Hypothalamus (tissue), 51 donors: ENCODE measurements at regions not wholly inside any gene's neighbourhood (a gene's known extent, or its start where the extent isn't known, plus 50 kb on each side); places are given as distances from the start of the nearest gene placed in this dataset.

Source experiments
- DNase-seq, 51 donors: peaks; one replicate each; lab custom pipeline; 2025; lab: John Stamatoyannopoulos, UW

- DNase-seq, result no peak
Measured at GRCh38 chr6:147752689-147753403, 244.4 kb downstream of the SAMD5 start.

DNA sequence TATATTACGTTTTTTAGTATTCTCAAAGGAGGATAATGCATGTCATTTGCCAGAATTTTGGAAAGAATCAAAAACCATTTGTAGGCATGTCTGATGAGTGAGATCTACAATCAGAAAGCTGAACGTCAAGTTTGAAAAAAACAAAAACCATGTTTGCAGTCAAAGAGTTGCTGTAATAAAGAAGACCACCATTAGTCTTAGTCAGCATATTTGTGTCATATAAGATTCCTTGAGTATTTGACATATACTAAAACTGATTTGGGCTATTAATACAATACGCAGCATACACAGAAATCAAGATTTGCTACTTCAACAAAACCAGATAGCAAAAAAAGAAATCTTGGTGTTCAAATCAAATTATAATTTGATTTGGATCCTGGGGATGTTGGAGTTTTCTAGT is 247.5 kb downstream of the SAMD5 start:
- no peak for DNase-seq

GRCh38 chr6:147756891-147757290 is 248.4 kb downstream of the SAMD5 start:
- no peak for DNase-seq

DNA sequence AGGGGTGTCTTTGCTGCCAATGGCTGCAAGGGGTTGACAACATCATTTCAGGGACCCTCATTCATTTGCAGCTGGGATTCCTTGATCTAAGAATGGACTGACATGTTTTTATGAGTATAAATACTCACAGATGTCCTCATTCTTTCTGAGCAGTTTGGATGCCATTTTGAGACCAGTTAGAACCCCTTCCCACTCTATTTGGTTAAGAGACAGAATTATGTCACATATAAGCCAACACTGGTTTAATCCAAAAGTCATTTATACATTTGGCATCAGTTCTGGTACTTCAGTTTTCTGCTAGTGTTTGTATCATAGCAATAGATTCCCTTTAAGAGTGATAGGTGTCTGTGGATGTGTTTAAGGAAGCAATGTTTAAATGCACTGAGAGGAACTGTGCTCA is 248.8 kb downstream of the SAMD5 start:
- DNase-seq, result no peak

DNA sequence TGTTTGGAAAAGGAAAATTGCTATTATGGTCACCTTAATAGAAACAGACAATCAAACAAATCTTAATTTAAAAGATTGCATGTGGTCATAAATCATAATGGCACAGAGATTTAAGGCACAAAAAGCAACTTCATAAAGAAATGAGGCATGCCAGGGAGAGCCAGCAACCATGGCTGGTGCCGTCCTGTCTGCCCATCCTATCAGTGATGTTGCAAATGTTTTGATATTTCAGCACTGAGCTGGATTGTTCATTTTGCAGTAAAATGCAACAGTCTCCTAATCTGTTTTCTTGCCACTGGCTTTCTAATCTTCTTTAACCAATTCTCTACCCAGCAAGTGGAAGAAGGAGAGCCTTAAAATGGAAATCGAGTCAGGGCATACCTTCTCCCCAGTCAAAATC is 249.8 kb downstream of the SAMD5 start:
- DNase-seq, result no peak

- DNase-seq, result no peak
Measured at GRCh38 chr6:147759093-147759492, 250.6 kb downstream of the SAMD5 start.

- no peak for DNase-seq
Measured at GRCh38 chr6:147759536-147759935, 251.0 kb downstream of the SAMD5 start.

GRCh38 chr6:147765541-147765940 is 257.1 kb downstream of the SAMD5 start:
- no peak for DNase-seq

DNA sequence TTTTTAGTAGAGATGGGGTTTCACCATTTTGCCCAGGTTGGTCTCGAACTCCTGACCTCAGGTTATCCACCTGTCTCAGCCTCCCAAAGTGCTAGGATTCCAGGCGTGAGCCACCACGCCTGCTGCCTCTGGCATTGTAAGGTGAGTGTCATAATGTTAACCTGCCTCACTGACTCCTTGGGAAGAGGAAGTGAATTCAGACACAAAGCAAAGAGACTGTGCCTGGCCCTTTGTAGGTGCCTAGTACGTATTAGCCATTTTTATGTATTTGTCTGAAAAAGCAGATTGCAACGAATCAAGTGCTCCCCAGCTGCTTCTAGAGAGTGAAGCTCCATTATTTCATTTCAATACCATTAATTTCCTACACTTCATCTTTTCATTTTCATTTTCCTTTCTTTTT is 260.5 kb downstream of the SAMD5 start:
- no peak for DNase-seq

GRCh38 chr6:147769496-147770087 is 261.1 kb downstream of the SAMD5 start:
- DNase-seq, result no peak

- DNase-seq, result no peak
Measured at GRCh38 chr6:147770221-147770620, 261.7 kb downstream of the SAMD5 start.

- DNase-seq, result no peak
Measured at GRCh38 chr6:147772724-147773123, 264.2 kb downstream of the SAMD5 start.

DNA sequence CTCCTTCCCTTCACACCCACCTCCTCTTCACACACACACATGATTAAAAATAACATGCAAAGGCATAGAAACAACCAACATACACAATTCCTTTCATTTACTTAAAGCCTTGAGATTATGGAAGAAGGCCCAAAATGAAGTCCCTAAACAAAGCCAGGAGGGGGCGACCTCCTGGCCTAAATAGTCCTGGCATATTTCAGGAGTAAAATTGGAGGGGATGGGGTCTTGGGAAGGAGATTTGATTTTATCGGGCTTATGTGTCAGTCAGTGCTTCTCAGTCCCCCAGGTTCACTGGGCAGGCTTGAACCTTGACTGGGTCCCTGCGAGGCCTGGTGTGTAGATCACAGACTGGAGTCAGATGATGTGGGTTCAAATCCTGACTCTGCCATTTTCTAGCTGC is 266.4 kb downstream of the SAMD5 start:
- DNase-seq, result no peak

DNA sequence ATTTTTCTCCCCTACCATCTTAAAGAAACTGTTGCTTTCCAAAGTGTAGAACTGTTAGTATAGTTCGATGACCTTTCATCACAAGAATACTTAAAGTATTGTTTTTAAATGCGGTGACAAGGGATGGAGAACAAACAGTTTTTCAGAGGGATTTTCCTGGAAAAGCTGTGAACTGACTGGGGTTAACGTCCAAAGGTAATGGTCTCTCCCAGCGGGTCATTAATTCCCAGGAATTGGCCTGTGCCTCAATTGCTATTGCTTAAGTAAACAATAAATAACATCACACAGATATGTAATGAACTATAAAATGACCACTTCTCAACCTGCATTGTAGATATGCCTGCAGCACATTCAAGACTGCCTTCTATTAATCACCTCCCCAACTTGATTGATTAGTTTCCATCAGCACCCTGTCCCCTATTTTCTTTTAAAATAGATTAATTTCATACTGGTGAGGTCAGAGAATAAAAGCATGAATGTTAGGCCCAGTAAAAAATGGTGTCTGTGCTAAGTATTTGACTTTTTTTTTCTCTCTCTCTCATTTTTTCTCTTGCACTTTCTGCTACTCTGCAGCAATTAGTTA is 268.2 kb downstream of the SAMD5 start:
- DNase-seq, result no peak

DNA sequence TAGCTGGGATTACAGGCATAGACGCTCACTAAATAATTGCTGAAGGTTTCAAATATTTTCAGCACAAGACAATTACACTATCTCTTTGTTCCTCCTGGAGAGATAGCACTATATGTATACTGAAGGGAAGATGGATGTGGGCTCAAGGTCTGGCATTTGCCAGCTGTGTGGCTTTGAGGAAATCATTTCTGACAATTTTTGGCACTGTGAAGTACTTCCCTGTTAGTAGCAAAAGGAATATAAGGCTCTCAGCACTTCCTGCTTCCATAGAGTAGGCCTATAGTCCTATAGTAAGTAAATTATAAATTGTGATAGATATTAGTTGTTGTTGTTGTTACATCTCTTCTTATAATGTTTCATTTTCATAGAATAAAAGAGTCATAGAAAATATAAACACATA is 271.1 kb downstream of the SAMD5 start:
- DNase-seq, result no peak

- no peak for DNase-seq
Measured at GRCh38 chr6:147782302-147782701, 273.8 kb downstream of the SAMD5 start.

DNA sequence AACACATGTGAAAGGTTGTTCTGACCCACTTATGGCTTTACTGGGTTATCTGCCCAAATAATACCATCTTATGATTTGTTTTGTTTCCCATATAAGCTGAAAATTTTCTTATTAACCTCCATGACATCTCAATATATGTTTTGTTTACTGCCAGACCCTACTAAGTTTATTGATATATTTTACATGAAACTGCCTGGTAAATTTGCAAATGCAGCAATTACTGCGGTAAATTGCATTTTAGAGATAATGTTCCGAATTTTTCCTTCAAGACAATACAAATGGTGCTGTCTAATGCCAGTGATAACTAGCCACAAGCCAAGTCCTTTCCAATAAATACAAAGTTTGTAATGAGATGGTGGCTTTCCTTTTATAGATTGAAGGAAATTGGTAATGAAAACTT is 275.9 kb downstream of the SAMD5 start:
- DNase-seq, result no peak

DNA sequence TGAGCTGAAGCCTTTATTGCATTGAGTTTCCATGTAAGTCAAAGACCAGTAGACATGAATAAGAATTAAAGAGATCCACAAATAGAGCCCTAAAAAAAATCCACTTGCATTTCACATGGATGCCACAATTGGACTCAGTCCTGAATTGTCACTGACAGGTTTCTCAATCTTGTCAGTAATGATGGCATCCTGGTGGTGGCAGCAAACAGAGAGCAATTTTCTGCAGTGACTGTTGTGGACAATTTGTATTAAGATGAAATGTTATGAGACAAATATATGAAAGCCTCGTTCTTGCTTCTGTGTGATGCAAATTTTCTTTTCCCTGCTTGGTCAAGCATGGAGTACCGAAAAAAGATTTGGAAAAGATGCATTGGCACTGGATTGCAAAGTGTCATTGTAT is 278.9 kb downstream of the SAMD5 start:
- peak in 1 of 51 donors; percentile 1 for DNase-seq

- no peak for DNase-seq
Measured at GRCh38 chr6:147789430-147789947, 281.0 kb downstream of the SAMD5 start.

GRCh38 chr6:147793871-147794643 is 285.6 kb downstream of the SAMD5 start:
- no peak for DNase-seq

GRCh38 chr6:147802459-147802858 is 294.0 kb downstream of the SAMD5 start:
- no peak for DNase-seq
